ENCODE measurements at regions not wholly inside any gene's neighbourhood (a gene's known extent, or its start where the extent isn't known, plus 50 kb on each side); places are given as distances from the start of the nearest gene placed in this dataset.

DNA sequence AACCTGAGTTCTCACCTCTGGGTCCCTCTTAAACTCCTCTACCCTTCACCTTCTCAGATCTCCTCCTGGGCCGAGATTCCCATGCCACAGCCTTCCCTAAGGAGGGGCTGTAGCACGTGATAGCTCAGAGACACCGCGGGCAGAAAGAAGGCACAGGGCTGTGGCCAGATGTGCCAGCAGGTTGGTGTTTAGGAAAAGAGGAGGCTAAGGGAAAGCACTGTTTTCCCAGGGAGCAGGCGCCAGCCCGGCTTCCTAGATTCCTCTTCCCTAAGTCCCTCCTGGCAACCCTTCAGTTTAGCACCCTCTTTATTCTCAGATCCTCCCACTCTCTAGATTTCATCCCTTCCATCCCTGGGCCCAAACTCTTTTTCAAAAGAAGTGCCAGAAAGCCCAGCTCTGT is 59.4 kb upstream of the CCNG1 start:
- in situ Hi-C loops (cut with HindIII; ENCODE audit: low sequenced_read_pairs): no loop called here

DNA sequence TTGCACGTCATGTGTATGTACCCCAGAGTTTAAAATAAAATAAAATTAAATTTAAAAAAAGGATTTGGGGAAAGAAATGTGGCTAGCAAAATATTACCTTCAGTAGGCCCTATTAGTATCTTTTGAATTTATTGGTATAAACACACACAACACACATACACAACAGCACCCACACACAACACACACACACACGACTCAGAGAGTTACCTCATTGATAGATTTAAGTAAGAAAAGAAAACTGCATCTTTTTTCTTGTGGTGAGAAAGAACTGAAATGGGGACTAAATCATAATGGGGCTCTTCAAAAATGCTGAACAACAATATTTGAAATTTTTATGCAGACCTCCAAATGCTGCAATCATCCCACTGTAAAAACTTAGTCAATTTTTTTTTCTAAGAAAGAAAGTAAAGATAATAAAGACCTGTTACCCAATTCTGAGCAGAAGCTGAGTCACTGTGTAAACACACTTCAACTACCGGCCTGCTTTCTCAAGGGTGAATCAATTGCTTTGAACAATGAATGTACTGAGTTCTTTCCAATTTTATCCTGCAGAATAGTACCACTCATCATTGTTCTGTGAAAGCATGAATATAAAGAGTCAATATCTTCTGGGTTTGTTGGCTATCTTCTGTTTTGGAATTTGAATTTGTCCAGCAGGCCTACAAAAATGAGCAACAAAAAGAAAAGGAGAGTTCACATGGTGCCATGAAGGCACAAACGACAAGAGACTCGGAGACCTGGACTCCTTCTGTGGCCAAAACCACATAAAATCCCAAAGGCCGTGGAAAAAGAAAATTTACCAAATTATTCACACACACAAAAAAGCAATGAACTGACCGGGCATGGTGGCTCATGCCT is 57.9 kb upstream of the CCNG1 start:
- in situ Hi-C loops (cut with HindIII; ENCODE audit: low sequenced_read_pairs): no loop called here
- peak; percentile 86 for DNase-seq (ENCODE audit: low read depth)

More for the DNA sequence above, 59.4 kb upstream of the CCNG1 start:
- H3K4me3 ChIP-seq (ENCODE audit: low read depth, low read length): no peak overlapping the region
- DNase-seq (ENCODE audit: low read depth): no peak
- TF ChIP-seq, protein P1, sequence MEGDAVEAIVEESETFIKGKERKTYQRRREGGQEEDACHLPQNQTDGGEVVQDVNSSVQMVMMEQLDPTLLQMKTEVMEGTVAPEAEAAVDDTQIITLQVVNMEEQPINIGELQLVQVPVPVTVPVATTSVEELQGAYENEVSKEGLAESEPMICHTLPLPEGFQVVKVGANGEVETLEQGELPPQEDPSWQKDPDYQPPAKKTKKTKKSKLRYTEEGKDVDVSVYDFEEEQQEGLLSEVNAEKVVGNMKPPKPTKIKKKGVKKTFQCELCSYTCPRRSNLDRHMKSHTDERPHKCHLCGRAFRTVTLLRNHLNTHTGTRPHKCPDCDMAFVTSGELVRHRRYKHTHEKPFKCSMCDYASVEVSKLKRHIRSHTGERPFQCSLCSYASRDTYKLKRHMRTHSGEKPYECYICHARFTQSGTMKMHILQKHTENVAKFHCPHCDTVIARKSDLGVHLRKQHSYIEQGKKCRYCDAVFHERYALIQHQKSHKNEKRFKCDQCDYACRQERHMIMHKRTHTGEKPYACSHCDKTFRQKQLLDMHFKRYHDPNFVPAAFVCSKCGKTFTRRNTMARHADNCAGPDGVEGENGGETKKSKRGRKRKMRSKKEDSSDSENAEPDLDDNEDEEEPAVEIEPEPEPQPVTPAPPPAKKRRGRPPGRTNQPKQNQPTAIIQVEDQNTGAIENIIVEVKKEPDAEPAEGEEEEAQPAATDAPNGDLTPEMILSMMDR (IDR thresholded peaks at IDR 0.05; ENCODE audit: low read depth, low read length, missing control alignments): no peak

GRCh38 chr5:163381832-163382231 is 55.6 kb upstream of the CCNG1 start:
- H3K4me3 ChIP-seq (ENCODE audit: low read depth, low read length): no peak overlapping the region
- in situ Hi-C loops (cut with HindIII; ENCODE audit: low sequenced_read_pairs): no loop called here
- DNase-seq (ENCODE audit: low read depth): no peak
- TF ChIP-seq, protein P1 (IDR thresholded peaks at IDR 0.05; ENCODE audit: low read depth, low read length, missing control alignments): no peak

More for the DNA sequence above, 57.9 kb upstream of the CCNG1 start:
- TF ChIP-seq, protein P1 (IDR thresholded peaks at IDR 0.05; ENCODE audit: low read depth, low read length, missing control alignments): no peak
- no peak overlapping the region for H3K4me3 ChIP-seq (ENCODE audit: low read depth, low read length)

DNA sequence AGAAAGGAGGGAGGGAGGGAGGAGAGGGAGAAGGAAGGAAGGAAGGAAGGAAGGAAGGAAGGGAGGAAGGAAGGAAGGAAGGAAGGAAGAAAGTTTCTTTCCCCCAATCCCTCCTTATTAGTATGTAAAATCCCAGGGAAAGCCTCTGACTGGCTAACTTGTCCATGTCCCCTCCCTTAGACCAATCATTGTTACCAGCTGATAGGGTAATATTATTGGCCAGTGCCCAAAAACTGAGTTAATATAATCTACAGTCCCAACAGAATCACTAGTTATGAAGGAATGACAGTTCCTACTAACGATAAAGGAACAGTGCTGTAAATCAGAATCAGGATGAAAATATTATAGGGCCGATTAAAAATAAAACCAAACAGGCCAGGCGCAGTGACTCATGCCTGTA is 53.6 kb upstream of the CCNG1 start:
- DNase-seq (ENCODE audit: low read depth): no peak
- in situ Hi-C loops (cut with HindIII; ENCODE audit: low sequenced_read_pairs): no loop called here
- TF ChIP-seq, protein P1 (IDR thresholded peaks at IDR 0.05; ENCODE audit: low read depth, low read length, missing control alignments): no peak
- H3K4me3 ChIP-seq (ENCODE audit: low read depth, low read length): no peak overlapping the region

DNA sequence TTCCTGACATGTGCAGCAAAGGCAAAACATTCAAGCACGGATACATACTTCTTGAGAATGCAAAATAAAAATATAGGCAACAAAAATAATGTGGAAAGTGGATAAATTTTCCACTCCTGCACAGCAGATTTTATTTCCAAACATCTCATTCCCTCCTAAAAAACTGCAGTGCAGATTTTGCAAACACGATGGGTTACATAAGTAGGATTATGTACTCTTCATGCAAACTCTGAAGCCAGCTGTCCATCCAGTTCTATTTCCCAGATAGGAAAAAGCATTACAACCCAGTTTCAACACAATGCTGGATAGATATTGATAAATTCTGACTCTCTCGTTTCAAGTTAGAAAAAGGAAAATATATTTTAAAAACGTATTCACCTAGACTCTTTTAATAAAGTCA is 52.7 kb upstream of the CCNG1 start:
- TF ChIP-seq, protein P1 (IDR thresholded peaks at IDR 0.05; ENCODE audit: low read depth, low read length, missing control alignments): no peak
- DNase-seq (ENCODE audit: low read depth): no peak
- in situ Hi-C loops (cut with HindIII; ENCODE audit: low sequenced_read_pairs): no loop called here
- no peak overlapping the region for H3K4me3 ChIP-seq (ENCODE audit: low read depth, low read length)

GRCh38 chr5:163385271-163385670 is 52.1 kb upstream of the CCNG1 start:
- no peak overlapping the region for H3K4me3 ChIP-seq (ENCODE audit: low read depth, low read length)
- DNase-seq (ENCODE audit: low read depth): no peak
- TF ChIP-seq, protein P1 (IDR thresholded peaks at IDR 0.05; ENCODE audit: low read depth, low read length, missing control alignments): no peak
- in situ Hi-C loops (cut with HindIII; ENCODE audit: low sequenced_read_pairs): no loop called here
